ENCODE measurements at regions not wholly inside any gene's neighbourhood (a gene's known extent, or its start where the extent isn't known, plus 50 kb on each side); places are given as distances from the start of the nearest gene placed in this dataset.
A peak's percentile ranks its signal among the peaks of the same experiment; 100 is the strongest.

- TF ChIP-seq CTCF (IDR thresholded peaks at IDR 0.05), result no peak
- Histone ChIP-seq H3K36me3 (no peaks in the 10 kb centered on the region), H3K9me3 (no peaks in the 10 kb centered on the region), H3K4me1 (no peaks in the 10 kb centered on the region), H3K9ac (ENCODE audit: low read depth in 2 of 2, low read length in 2 of 2) (no peak overlapping the region), H3K27ac (no peak overlapping the region), H3K27me3 (no peaks in the 10 kb centered on the region), H3K4me3 (no peak overlapping the region)
- intact Hi-C loops (cut with DNase I), result no loop called here
- DNase-seq, result no peak
These were observed 76.8 kb upstream of the SH3PXD2B start for GRCh38 chr5:172530878-172531703.

- intact Hi-C loops (cut with DNase I), result no loop called here
- peak; percentile 13 for DNase-seq
- Histone ChIP-seq H3K9me3 (no peaks in the 10 kb centered on the region), H3K27me3 (no peaks in the 10 kb centered on the region), H3K9ac (ENCODE audit: low read depth in 2 of 2, low read length in 2 of 2) (no peak overlapping the region), H3K36me3 (no peaks in the 10 kb centered on the region), H3K4me1 (no peaks in the 10 kb centered on the region), H3K4me3 (no peak overlapping the region), H3K27ac (no peak overlapping the region)
- TF ChIP-seq CTCF (IDR thresholded peaks at IDR 0.05), result no peak
These were observed 76.1 kb upstream of the SH3PXD2B start for GRCh38 chr5:172530406-172530805.

GRCh38 chr5:172529896-172530295, 75.6 kb upstream of the SH3PXD2B start:
- no peaks in the 10 kb centered on the region for H3K9me3 ChIP-seq
- intact Hi-C loops (cut with DNase I), result no loop called here

DNA sequence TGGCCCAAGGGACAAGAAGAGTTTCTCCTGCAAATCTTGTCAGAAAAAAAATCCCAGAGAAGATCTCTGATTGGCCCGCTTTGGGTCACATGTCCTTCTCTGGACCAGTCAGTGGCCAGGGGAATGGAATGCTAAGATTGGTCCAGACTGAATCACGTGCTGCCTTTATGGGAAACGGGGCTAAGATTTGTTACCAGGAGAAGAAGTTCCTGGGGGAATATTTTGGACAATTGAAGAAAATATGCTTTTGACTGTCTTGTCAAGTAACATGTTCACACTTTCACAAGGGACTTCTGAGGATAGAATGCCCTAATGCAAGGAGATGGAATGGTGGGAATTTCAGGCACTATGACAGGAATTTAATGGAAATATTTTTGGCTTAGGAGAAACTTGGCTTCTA, 74.1 kb upstream of the SH3PXD2B start:
- Histone ChIP-seq H3K27ac (no peak overlapping the region), H3K36me3 (no peaks in the 10 kb centered on the region), H3K4me1 (no peaks in the 10 kb centered on the region), H3K27me3 (no peaks in the 10 kb centered on the region), H3K9me3 (no peaks in the 10 kb centered on the region), H3K9ac (ENCODE audit: low read depth in 2 of 2, low read length in 2 of 2) (no peak overlapping the region), H3K4me3 (no peak overlapping the region)
- DNase-seq, result peak; percentile 13
- intact Hi-C loops (cut with DNase I), result no loop called here
- TF ChIP-seq CTCF (IDR thresholded peaks at IDR 0.05), result no peak

More at GRCh38 chr5:172529896-172530295, 75.6 kb upstream of the SH3PXD2B start:
- no peak for TF ChIP-seq CTCF (IDR thresholded peaks at IDR 0.05)
- no peaks in the 10 kb centered on the region for H3K36me3 ChIP-seq
- H3K27ac ChIP-seq, result no peak overlapping the region
- H3K9ac ChIP-seq (ENCODE audit: low read depth in 2 of 2, low read length in 2 of 2), result no peak overlapping the region
- no peaks in the 10 kb centered on the region for H3K27me3 ChIP-seq
- DNase-seq, result peak; percentile 13
- H3K4me1 ChIP-seq, result no peaks in the 10 kb centered on the region
- H3K4me3 ChIP-seq, result no peak overlapping the region

GRCh38 chr5:172527559-172527958, 73.2 kb upstream of the SH3PXD2B start:
- Histone ChIP-seq H3K4me1 (no peaks in the 10 kb centered on the region), H3K27ac (no peak overlapping the region), H3K36me3 (no peaks in the 10 kb centered on the region), H3K27me3 (no peaks in the 10 kb centered on the region), H3K9me3 (no peaks in the 10 kb centered on the region), H3K4me3 (no peak overlapping the region), H3K9ac (ENCODE audit: low read depth in 2 of 2, low read length in 2 of 2) (no peak overlapping the region)
- peak; percentile 12 for DNase-seq
- TF ChIP-seq CTCF (IDR thresholded peaks at IDR 0.05), result no peak
- intact Hi-C loops (cut with DNase I), result no loop called here
